D721Med (cell line): ENCODE measurements at regions not wholly inside any gene's neighbourhood (a gene's known extent, or its start where the extent isn't known, plus 50 kb on each side); places are given as distances from the start of the nearest gene placed in this dataset.

ENCODE experiments used
- DNase-seq: peaks from one replicate; pipeline ENCODE4 v3.0.0; 2011; ENCODE audit warnings: low spot score; ENCODE audit not compliant: insufficient read length
- FAIRE-seq: peaks from 2 replicates; lab custom pipeline; 2011; peaks lifted over from hg19 to GRCh38; lab: Jason Lieb, UNC
- CTCF ChIP-seq: IDR thresholded peaks from 2 replicates; pipeline ENCODE4 v1.5.1; 2012; ENCODE audit warnings: mild to moderate bottlenecking, control low read depth; ENCODE audit not compliant: insufficient read depth; ENCODE audit errors: missing control alignments

- FAIRE-seq = peak; percentile 6
- TF ChIP-seq CTCF = no peak
Measured at GRCh38 chr10:55224007-55224781, 423.2 kb upstream of the PCDH15 start.

GRCh38 chr10:55223352-55223751 is 422.3 kb upstream of the PCDH15 start:
- FAIRE-seq (no peak), DNase-seq (no peak)
- no peak for TF ChIP-seq CTCF

More at GRCh38 chr10:55224007-55224781, 423.2 kb upstream of the PCDH15 start:
- DNase-seq = no peak

- TF ChIP-seq CTCF = no peak
- no peak for DNase-seq
- FAIRE-seq = no peak
Measured at GRCh38 chr10:55220975-55221374, 419.9 kb upstream of the PCDH15 start.

- DNase-seq (no peak), FAIRE-seq (peak; percentile 56)
- no peak for TF ChIP-seq CTCF
Measured at GRCh38 chr10:55215699-55216098, 414.7 kb upstream of the PCDH15 start.

GRCh38 chr10:55214608-55215007 is 413.6 kb upstream of the PCDH15 start:
- DNase-seq = no peak
- no peak for FAIRE-seq
- TF ChIP-seq CTCF = no peak

- DNase-seq = no peak
- FAIRE-seq = no peak
- TF ChIP-seq CTCF = no peak
Measured at GRCh38 chr10:55212051-55212450, 411.0 kb upstream of the PCDH15 start.

GRCh38 chr10:55203874-55204273 is 402.8 kb upstream of the PCDH15 start:
- TF ChIP-seq CTCF = no peak
- no peak for FAIRE-seq
- DNase-seq = no peak
